ENCODE measurements at regions not wholly inside any gene's neighbourhood (a gene's known extent, or its start where the extent isn't known, plus 50 kb on each side); places are given as distances from the start of the nearest gene placed in this dataset.

DNA sequence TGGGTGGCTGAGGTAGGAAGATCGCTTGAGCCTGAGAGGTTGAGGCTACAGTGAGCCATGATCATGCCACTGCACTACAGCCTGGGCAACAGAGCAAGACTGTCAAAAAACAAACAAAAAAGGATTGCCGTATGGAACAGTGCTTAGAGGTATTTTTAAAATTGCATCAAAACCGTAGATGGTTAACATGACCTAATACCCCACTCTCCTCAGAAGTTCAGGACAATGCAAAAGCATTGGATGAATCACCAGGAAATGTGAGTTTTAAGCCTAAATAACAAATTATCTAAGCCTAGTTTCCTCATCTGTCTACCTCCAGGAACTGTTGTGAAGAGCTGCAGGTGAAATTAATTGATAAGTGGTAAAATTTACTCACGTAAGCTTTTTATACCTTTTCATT, 123.8 kb upstream of the ID4 start (continued):
- TF ChIP-seq TCF12 (IDR thresholded peaks at IDR 0.05; ENCODE audit: low read depth, low read length), result no peak

Measured in H1 (cell line).